PFSK-1 (cell line): ENCODE measurements at regions not wholly inside any gene's neighbourhood (a gene's known extent, or its start where the extent isn't known, plus 50 kb on each side); places are given as distances from the start of the nearest gene placed in this dataset.

Experiments used
- POLR2AphosphoS5 ChIP-seq: IDR thresholded peaks from 2 replicates; pipeline ENCODE4 v1.6.1; 2012; ENCODE audit warnings: low read depth, mild to moderate bottlenecking, control low read depth, low read length, moderate library complexity
- REST ChIP-seq, 2 experiments: IDR thresholded peaks; 2 replicates each; pipeline versions ENCODE4 v1.6.1 to v1.8.0; 2011 to 2012; ENCODE audit warnings: low read depth in 2 of 2, low read length in 2 of 2, control low read depth in 1 of 2, inconsistent platforms in 1 of 2, mild to moderate bottlenecking in 1 of 2, moderate library complexity in 1 of 2; ENCODE audit not compliant: insufficient read depth in 1 of 2

- no peak for TF ChIP-seq POLR2AphosphoS5
- TF ChIP-seq REST (IDR thresholded peaks at IDR 0.05; ENCODE audit: insufficient read depth in 1 of 2, low read depth in 2 of 2, low read length in 2 of 2): no peak
Measured at GRCh38 chr9:90300611-90301276, 341.9 kb downstream of the DIRAS2 start.
